Kidney glomerular epithelial cell (primary cell): ENCODE measurements at regions not wholly inside any gene's neighbourhood (a gene's known extent, or its start where the extent isn't known, plus 50 kb on each side); places are given as distances from the start of the nearest gene placed in this dataset.
"Not testable (repeated sequence)": the region's sequence is repeated elsewhere in the genome, so short reads cannot be mapped to it uniquely, and the experiment has no call there.

Experiments
- DNase-seq: peaks from one replicate; lab custom pipeline; 2025; lab: John Stamatoyannopoulos, UW

DNA sequence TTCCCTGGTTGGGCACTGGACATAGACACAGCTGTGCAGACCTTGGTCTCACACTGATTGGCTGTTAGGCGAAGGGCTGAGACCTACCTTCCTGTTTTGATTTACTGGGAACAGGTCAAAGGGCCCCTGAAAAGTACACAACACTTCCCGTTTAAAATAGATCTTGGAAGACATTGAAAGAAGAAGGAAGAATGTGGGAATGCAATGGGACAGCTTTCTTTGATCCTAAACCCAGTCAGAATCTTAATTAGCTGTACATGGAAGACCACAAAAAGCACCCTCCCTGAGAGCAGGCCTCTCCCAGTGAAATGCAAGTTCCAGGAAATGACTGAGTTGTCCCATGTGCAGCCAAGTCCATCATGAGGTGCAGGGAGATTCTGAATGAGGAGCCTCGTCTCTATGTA, 83.6 kb upstream of the EXOC2 start:
- DNase-seq: no peak

DNA sequence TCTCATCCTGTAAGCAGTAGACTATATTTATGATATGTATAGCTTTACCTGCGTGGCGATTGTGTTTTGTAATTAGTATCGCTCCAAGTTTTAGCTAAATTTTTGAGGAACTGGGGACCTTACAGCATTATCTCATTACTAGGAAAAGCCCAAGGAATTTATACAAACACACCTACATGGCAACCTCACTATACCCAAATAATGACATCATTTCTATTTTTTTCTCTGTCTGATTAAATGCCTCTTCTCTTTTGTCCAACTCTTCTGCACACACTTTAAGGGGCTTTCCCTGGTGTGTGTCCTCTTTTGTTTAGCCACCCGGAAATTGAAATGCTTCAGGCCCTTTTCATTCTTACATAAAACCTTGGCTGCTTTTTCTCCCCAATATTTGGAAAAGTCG, 82.9 kb upstream of the EXOC2 start:
- no peak for DNase-seq

DNA sequence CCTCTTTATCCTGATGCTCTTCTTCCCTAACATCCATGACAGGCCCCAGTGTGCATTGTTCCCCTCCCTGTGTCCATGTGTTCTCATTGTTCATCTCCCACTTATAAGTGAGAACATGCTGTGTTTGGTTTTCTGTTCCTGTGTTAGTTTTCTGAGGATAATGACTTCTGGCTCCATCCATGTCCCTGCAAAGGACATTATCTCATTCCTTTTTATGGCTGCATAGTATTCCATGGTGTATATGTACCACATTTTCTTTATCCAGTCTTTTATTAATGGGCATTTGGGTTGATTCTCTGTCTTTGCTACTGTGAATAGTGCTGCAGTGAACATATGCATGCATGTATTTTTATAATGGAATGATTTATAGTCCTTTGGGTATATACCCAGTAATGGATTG, 78.7 kb upstream of the EXOC2 start:
- not testable (repeated sequence) for DNase-seq

DNA sequence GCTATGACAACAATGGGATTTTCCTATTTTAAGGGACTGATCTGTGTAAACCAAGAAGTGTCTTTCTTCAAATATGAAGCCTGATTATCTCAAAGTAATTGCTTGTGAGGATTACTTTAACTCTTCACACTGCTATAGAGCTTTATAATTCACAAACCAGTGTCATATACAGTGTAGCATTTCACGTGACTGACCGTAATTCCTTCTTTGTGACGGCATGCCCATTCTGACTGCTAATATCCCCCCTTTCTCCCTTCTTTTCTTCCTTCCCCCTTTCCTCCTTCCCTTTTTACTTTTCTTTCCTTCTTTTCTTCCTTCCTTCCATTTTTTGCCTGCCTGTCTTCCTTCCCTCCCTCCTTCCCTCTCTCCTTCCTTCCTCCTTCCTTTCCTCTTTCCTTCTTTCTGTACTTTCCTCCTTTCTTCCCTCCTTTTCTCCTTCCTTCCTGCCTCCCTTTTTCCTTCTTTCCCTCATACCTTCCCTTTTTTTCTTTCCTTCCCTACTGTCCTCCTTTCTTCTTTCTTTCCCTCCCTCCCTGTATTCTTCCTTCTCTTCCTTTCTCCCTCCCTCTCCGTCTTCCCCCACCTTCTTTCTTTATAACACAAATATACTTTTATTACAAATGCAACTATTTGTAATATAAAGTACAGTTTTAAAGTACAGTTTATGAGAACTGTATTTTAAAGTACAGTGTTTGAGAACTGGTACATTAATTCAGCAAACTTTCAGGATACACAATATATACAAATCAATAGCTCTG, 75.0 kb upstream of the EXOC2 start:
- no peak for DNase-seq

DNA sequence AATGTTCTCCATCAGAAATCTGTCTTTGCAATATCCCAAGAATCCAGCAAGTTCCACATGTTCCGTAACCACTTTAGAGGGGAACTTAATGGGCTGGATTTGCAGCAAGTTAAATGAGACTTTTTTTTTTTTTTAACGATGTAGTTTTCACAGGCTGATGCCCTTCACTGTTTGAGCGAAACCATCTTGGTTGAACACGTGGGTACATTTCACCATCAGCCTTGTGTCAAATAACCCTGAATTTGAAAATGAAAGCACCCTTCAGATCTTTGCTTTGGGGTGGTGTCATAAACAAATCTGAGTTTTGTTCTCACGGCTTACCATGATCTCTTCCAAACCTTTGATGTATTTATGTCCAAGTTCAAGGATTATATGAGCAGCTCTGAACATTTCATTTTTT, 73.7 kb upstream of the EXOC2 start:
- no peak for DNase-seq

DNA sequence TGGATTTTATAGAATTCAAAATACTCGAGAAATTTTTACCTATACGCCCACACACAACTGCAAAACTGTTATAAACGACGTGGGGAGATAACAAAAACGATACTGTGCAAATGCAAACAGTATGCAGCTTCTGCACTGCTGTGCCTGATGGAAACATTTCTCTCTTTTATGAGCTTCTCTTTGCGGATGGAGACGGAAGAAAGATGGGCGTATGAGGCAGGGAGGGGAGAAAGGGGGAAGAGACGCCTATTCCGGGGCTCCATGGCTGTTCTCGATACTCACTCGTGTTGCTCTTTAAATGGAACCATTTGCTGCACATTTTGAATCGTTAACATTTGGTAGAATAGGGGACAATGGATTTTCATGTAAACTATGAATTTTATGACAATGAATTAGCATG, 69.1 kb upstream of the EXOC2 start:
- DNase-seq: no peak

DNA sequence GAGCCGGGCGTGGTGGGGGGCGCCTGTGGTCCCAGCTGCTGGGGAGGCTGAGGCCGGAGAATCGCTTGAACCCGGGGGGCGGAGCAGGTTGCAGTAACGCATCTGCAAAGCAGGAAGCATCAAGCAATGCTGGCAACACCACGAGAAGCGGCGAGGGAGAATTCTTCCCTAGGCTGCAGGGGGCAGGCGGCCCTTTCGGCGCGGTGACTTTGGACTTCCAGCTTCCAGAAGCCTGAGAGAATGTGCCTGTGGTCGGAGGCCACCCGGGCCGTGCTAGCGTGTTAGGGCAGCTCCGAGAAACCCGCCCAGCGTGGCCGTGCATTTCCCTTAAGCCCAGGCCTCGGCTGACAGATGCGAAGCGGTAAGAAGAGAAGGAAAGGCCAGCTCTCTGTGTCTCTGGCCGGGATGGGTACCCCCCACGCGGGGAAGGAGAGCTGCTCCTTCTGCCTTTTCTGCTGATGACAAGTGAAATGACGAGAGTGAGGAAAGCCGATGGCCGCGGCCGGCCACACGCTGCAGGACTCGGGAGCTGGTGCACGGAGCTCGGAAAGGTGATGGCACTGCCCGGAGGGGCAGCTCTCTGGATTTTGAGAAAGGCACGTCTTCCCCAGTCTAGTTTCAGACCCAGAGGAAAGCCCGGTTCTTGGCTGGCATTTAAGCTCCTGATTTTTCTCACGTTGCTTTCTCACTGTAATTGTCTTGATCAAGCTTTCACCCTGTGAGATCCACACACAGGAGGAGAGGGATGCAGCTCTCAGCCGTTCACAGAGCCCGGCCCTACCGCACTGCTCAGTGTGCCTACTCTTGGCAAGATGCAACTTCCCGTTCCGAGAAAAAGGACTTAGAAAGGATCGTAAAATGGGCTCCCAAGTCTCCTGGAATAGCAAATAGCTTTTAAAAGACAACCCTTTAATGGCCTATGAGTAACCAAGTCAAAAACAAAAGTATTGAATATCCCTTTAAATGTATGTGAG, 68.3 kb upstream of the EXOC2 start:
- DNase-seq: no peak

DNA sequence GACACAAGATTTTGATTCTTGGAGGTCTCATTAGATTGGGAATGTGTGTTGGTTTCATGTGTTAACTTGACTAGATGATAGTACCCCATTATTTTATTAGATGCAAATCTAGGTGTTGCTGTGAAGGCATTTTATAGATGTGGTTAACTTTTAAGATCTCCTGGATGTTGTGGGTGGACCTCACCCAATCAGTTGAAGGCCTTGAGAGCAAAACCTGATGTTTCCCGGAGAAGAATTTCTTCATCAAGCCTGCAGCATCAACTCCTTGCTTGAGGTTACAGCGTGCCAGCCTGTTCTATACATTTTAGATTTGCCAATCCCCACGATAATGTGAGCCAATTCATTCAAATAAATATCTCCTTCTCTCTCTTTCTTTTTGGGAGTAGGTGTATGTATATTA, 66.8 kb upstream of the EXOC2 start:
- DNase-seq: no peak

DNA sequence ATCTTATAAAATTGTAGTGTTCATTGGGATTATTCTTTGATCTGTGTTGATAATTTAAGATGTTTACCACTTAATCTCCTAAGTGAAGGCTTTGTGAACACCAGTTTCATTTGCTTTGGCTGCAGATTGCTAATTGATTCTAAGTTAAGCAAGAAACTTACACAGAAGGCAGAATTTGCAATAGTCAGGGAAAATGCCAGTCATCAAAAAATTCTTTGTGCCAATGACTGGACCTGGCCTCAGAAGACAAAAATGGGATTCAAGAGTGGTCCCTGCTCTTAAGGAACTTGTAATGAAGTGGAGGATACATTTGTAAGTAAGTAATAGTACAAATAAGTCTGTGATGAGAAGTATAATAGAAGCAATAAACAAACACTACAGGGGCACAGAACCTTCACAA, 63.3 kb upstream of the EXOC2 start:
- no peak for DNase-seq

DNA sequence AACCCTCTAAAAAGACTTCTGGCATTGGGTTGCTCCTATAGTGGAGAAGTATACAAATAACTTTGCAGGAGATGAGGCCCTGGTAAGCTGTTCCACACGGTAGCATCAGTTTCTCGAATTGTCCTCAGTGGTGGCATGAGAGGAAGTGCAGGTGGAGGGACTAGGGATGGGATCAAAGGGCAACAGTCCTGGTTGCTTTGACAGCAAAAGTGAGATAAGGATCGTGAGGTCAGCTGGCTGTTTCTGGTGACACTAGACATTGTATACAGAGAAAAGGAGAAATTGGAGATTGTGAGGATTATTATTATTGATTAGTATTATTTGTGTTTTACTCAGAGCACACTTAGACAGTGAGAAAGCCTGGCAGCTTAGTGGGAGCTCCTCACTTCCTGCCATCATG, 61.3 kb upstream of the EXOC2 start:
- no peak for DNase-seq

DNA sequence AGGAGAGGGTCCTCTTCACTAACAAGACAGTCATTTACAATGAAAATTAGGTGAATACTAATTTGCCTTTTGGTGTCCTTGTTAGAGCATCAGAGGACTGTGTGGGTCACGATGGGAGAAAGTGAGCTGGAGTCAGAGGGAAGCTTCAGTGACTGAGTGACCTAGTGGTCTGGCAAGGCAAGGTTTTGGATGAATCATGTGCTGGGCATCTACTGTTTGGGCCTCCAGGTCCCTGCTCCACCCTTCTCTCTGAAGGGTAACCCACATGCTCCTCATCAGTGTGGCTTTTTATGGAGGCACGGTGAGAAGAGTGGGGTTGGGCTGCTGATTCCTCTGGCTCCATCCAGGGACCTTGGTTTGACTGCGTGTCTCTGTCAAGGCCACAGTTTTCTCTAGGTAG, 60.5 kb upstream of the EXOC2 start:
- no peak for DNase-seq

DNA sequence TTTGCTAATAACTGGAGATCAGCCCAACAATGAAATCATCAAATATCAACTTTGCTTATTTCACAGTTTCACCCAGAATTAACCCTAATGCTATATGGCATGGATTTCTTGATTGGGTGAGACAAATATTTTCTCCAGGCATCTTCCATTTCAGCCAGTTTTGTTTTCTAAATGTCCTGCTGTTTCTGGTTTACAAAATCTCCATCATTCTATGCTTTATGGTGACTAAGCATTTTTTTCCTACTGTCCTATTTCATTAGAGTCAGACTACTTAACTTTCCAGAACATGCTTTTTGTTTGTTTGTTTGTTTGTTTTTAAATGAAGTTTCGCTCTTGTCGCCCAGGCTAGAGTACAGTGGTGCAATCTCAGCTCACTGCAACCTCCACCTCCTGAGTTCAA, 59.5 kb upstream of the EXOC2 start:
- no peak for DNase-seq

DNA sequence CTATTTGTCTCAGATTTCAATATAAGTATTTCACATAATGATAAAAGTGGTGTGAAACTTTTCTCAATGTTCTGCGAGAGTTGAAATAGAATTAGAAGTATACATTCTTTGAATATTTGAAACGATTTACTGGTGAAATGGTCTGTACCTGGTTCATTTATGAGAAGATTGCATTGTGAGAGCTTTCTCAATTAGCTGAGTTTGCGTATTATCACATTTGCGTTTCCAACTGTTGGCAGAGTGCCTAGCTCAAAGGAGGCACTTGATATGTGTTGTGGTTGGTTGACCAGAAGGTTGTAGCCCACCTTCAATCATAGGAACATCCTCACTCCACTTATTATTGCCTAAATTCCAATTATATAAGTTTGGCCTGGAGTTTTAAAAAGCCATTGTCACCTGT, 58.8 kb upstream of the EXOC2 start:
- no peak for DNase-seq

DNA sequence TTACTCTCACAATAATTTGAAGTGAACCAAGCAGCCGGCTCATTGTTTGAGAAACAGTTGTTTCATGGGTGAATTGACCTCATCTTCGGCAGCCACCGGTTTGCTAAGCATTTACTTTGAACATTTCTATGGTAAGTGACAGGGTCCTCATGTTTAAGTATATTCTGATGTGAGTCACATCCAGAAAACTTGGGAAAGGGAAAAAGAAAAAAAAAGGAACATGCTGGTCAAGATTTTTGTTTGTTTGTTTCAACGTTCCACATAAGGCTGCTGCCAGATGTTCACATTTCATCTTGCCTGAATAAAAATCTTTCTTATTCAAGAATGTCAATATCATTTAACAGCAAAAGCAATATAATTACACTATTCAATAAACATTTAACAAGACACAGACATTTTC, 55.0 kb upstream of the EXOC2 start:
- DNase-seq: no peak

DNA sequence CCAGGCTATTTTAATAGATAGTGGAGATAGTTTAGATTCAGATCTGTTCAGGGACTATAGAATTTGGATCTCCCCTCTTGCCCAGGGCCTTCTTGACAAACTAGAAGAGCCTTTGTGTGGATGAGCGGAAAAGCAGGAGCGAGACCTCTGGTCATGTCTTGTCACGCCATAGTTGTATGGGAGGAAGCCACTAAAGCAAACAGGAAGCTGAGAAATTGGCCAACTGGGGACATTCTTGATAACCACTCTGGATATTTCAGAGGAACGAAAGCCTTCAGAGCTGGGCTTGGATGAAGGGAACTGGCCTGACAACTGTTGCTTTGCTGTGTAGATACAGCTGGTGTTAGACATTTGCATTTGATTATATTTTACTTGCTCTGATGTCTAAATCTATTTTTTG, 54.1 kb upstream of the EXOC2 start:
- no peak for DNase-seq

DNA sequence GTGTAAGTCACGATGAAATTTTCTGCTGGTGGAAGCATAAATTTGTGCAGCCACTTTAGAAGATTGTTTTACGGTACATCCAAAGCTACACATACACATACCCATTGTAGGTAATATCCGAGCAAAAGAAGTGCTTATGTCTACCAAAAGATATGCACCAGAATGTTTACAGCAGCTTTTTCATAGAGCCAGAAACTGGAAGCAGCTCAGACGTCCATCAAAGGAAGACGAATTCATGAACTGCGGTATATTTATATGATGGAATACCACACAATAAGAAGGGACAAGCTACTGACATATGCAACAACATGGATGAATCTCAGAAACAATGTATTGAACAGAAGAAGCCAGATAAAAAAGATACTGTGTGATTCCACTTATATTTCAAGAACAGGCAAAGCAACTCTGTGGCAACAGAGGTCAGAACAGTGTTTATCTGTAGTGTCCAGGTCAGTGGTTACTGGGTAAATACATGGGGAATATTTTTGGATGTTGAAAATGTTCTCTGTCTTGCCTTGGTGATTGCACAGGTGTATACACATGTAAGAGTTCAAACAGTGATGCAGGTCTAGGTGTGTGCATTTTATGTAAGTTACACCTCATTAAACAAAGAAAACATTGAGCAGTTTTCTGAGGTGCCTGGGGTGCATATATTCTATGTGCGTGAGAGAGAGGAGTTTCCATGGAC, 51.9 kb upstream of the EXOC2 start:
- no peak for DNase-seq

DNA sequence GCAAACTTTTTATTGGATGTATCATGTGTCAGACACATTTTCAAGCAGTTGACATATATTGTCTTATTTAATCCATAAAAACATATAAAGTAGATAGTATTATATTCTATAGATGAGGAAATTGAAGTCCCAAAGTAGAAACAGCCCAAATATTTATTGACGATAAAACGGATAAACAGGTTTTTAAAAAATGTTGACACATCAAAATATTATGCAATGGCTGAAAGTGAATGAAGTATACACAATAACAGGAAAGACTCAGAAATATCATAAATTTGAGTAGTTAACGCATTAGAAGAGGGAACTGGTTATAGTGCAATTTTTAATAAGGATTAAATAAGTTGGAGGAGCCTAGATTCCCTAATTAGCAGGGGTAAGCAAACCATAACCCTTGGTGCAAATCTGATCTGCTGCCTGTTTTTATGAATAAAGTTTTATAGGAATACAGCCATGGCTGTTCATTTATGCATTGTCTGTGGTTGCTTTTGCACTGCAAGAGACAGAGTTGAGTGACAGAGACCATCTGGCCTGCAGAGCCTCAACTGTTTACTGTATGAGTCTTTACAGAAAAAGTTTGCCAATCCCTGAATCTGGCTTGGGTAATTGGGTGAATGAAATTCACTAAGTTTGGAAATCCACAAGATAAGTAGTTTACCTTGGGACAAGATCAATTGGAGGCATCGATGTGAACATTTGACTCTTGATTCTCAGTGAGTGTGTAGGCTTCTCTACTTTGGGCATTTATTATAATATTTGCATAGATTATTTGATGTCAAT, 50.6 kb upstream of the EXOC2 start:
- no peak for DNase-seq
